ENCODE measurements at regions not wholly inside any gene's neighbourhood (a gene's known extent, or its start where the extent isn't known, plus 50 kb on each side); places are given as distances from the start of the nearest gene placed in this dataset.

- no peak for FAIRE-seq
- no peak overlapping the region for H3K9ac ChIP-seq (ENCODE audit: low read length)
- Mint-ChIP-seq H3K4me1 (ENCODE audit: low read depth, unreplicated experiment) (peaks cover 68% of the 10 kb centered on the region), H3K4me3 (ENCODE audit: unreplicated experiment) (no peak overlapping the region), H3K9me3 (ENCODE audit: unreplicated experiment) (peaks cover 7% of the 10 kb centered on the region), H3K36me3 (ENCODE audit: low read depth, unreplicated experiment) (no peaks in the 10 kb centered on the region), H3K27me3 (ENCODE audit: low read depth, unreplicated experiment) (peaks cover 4% of the 10 kb centered on the region), H3K27ac (ENCODE audit: unreplicated experiment) (no peak overlapping the region)
- H3K4me1 ChIP-seq (ENCODE audit: insufficient read depth, low read length), result peaks cover 71% of the 10 kb centered on the region
- H4K20me1 ChIP-seq (ENCODE audit: insufficient read depth, low read length), result no peaks in the 10 kb centered on the region
- DNase-seq (ENCODE audit: low read depth), result no peak
- no peak overlapping the region for H3K4me3 ChIP-seq (ENCODE audit: insufficient read depth, low read depth, low read length)
- H3K9me3 ChIP-seq (ENCODE audit: insufficient read depth, low read depth, low read length), result no peaks in the 10 kb centered on the region
- H3K27me3 ChIP-seq (ENCODE audit: insufficient read depth, low read length), result no peaks in the 10 kb centered on the region
- no peaks in the 10 kb centered on the region for H3K36me3 ChIP-seq (ENCODE audit: insufficient read depth, low read length)
- H2AFZ ChIP-seq (ENCODE audit: low read depth, low read length), result no peak overlapping the region
- no peak overlapping the region for H3K27ac ChIP-seq (ENCODE audit: low read depth, low read length)
- no peak for TF ChIP-seq EZH2 (IDR thresholded peaks at IDR 0.05; ENCODE audit: insufficient read depth, low read length)
- TF ChIP-seq, protein P1, sequence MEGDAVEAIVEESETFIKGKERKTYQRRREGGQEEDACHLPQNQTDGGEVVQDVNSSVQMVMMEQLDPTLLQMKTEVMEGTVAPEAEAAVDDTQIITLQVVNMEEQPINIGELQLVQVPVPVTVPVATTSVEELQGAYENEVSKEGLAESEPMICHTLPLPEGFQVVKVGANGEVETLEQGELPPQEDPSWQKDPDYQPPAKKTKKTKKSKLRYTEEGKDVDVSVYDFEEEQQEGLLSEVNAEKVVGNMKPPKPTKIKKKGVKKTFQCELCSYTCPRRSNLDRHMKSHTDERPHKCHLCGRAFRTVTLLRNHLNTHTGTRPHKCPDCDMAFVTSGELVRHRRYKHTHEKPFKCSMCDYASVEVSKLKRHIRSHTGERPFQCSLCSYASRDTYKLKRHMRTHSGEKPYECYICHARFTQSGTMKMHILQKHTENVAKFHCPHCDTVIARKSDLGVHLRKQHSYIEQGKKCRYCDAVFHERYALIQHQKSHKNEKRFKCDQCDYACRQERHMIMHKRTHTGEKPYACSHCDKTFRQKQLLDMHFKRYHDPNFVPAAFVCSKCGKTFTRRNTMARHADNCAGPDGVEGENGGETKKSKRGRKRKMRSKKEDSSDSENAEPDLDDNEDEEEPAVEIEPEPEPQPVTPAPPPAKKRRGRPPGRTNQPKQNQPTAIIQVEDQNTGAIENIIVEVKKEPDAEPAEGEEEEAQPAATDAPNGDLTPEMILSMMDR (IDR thresholded peaks at IDR 0.05; ENCODE audit: insufficient read depth, low read depth, low read length), result no peak
- H3K79me2 ChIP-seq (ENCODE audit: insufficient read depth, low read length), result no peaks in the 10 kb centered on the region
- H3K4me2 ChIP-seq (ENCODE audit: low read length), result no peak overlapping the region
These were observed 112.0 kb upstream of the PKDCC start for GRCh38 chr2:41935825-41936224.

- H3K27ac Mint-ChIP-seq (ENCODE audit: unreplicated experiment), result no peak overlapping the region
- peaks cover 57% of the 10 kb centered on the region for H3K4me1 Mint-ChIP-seq (ENCODE audit: low read depth, unreplicated experiment)
These were observed 110.9 kb upstream of the PKDCC start for GRCh38 chr2:41936771-41937463.

More at GRCh38 chr2:41936771-41937463, 110.9 kb upstream of the PKDCC start:
- H2AFZ ChIP-seq (ENCODE audit: low read depth, low read length), result no peak overlapping the region
- Mint-ChIP-seq H3K4me3 (ENCODE audit: unreplicated experiment) (no peak overlapping the region), H3K36me3 (ENCODE audit: low read depth, unreplicated experiment) (no peaks in the 10 kb centered on the region), H3K27me3 (ENCODE audit: low read depth, unreplicated experiment) (peaks cover 3% of the 10 kb centered on the region), H3K9me3 (ENCODE audit: unreplicated experiment) (no peaks in the 10 kb centered on the region)
- no peaks in the 10 kb centered on the region for H3K27me3 ChIP-seq (ENCODE audit: insufficient read depth, low read length)
- H4K20me1 ChIP-seq (ENCODE audit: insufficient read depth, low read length), result no peaks in the 10 kb centered on the region
- no peaks in the 10 kb centered on the region for H3K79me2 ChIP-seq (ENCODE audit: insufficient read depth, low read length)
- DNase-seq (ENCODE audit: low read depth), result no peak
- TF ChIP-seq, protein P1 (IDR thresholded peaks at IDR 0.05; ENCODE audit: insufficient read depth, low read depth, low read length), result no peak
- TF ChIP-seq EZH2 (IDR thresholded peaks at IDR 0.05; ENCODE audit: insufficient read depth, low read length), result no peak
- H3K36me3 ChIP-seq (ENCODE audit: insufficient read depth, low read length), result no peaks in the 10 kb centered on the region
- FAIRE-seq, result no peak
- H3K4me1 ChIP-seq (ENCODE audit: insufficient read depth, low read length), result peaks cover 64% of the 10 kb centered on the region
- peak overlapping the region; percentile 17 for H3K4me2 ChIP-seq (ENCODE audit: low read length)
- no peaks in the 10 kb centered on the region for H3K9me3 ChIP-seq (ENCODE audit: insufficient read depth, low read depth, low read length)
- H3K9ac ChIP-seq (ENCODE audit: low read length), result no peak overlapping the region
- H3K4me3 ChIP-seq (ENCODE audit: insufficient read depth, low read depth, low read length), result no peak overlapping the region
- no peak overlapping the region for H3K27ac ChIP-seq (ENCODE audit: low read depth, low read length)

Measured in astrocyte (in vitro differentiated cells and primary cell).